ENCODE measurements at regions not wholly inside any gene's neighbourhood (a gene's known extent, or its start where the extent isn't known, plus 50 kb on each side); places are given as distances from the start of the nearest gene placed in this dataset.

DNA sequence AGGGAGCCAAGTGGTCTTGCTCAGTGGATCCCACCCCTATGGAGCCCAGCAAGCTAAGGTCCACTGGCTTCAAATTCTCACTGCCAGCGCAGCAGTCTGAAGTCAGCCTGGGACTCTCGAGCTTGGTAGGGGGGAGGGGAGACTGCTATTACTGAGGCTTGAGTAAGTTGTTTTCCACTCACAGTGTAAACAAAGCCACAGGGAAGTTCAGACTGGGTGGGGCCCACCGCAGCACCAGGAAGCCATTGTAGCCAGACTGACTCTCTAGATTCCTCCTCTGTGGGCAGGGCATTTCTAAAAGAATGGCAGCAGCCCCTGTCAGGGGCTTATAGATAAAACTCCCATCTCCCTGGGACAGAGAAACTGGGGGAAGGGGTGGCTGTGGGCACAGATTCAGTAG is 721.0 kb upstream of the NDST4 start:
- TF ChIP-seq POLR2A (IDR thresholded peaks at IDR 0.05): no peak
- TF ChIP-seq, protein P1, sequence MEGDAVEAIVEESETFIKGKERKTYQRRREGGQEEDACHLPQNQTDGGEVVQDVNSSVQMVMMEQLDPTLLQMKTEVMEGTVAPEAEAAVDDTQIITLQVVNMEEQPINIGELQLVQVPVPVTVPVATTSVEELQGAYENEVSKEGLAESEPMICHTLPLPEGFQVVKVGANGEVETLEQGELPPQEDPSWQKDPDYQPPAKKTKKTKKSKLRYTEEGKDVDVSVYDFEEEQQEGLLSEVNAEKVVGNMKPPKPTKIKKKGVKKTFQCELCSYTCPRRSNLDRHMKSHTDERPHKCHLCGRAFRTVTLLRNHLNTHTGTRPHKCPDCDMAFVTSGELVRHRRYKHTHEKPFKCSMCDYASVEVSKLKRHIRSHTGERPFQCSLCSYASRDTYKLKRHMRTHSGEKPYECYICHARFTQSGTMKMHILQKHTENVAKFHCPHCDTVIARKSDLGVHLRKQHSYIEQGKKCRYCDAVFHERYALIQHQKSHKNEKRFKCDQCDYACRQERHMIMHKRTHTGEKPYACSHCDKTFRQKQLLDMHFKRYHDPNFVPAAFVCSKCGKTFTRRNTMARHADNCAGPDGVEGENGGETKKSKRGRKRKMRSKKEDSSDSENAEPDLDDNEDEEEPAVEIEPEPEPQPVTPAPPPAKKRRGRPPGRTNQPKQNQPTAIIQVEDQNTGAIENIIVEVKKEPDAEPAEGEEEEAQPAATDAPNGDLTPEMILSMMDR (IDR thresholded peaks at IDR 0.05): no peak

Measured in lower leg skin (tissue), 3 donors.